Caco-2 (cell line): ENCODE measurements at regions not wholly inside any gene's neighbourhood (a gene's known extent, or its start where the extent isn't known, plus 50 kb on each side); places are given as distances from the start of the nearest gene placed in this dataset.

Experiments
- BruUV-seq: library from RNA; stranded (reverse); fragments of 400-500 nt; replicated peaks from 2 replicates; lab custom pipeline; 2021; lab: Mats Ljungman, UMichigan
- CTCF ChIA-PET: fragments of 300-600 bp; sonication (Branson Sonifier 250); formaldehyde crosslinking; loops from one replicate; lab custom pipeline; 2022; ENCODE audit warnings: antibody characterized with exemption; lab: Charles Lee
- POLR2A ChIA-PET: fragments of 300-600 bp; sonication (Branson Sonifier 250); formaldehyde crosslinking; loops from one replicate; lab custom pipeline; 2022; ENCODE audit warnings: antibody characterized with exemption; lab: Charles Lee
- DNase-seq, 2 experiments: peaks; one replicate each; pipeline versions ENCODE4 v3.0.0 to v3.0.0-alpha.2; 2020 to 2022
- H3K27me3 ChIP-seq: replicated peaks from 2 replicates; pipeline ENCODE4 v1.6.0; 2011; ENCODE audit warnings: low read length; ENCODE audit not compliant: control insufficient read depth, insufficient read depth
- H3K36me3 ChIP-seq: 2 replicates; pipeline ENCODE4 v1.5.1; 2011; ENCODE audit warnings: low read length; ENCODE audit not compliant: control insufficient read depth, insufficient read depth
- H3K4me1 ChIP-seq: fragments of 250-450 bp; sonication (Bioruptor Pico); 2 replicates; pipeline ENCODE4 v1.5.1; 2020; ENCODE audit warnings: mild to moderate bottlenecking
- H3K4me3 ChIP-seq: 2 replicates; pipeline ENCODE4 v1.5.1; 2011; ENCODE audit warnings: low read depth, mild to moderate bottlenecking, control low read depth, low read length
- H3K9me3 ChIP-seq: fragments of 250-450 bp; sonication (Bioruptor Pico); 2 replicates; pipeline ENCODE4 v1.5.1; 2020; ENCODE audit warnings: mild to moderate bottlenecking, moderate library complexity
- H3K27ac Mint-ChIP-seq: one replicate; pipeline ENCODE4 v1.8.0; 2022; ENCODE audit warnings: mixed read lengths; ENCODE audit not compliant: unreplicated experiment
- H3K27me3 Mint-ChIP-seq: one replicate; pipeline ENCODE4 v1.8.0; 2022; ENCODE audit warnings: mixed read lengths; ENCODE audit not compliant: insufficient read depth, unreplicated experiment
- H3K36me3 Mint-ChIP-seq: one replicate; pipeline ENCODE4 v1.8.0; 2022; ENCODE audit warnings: mild to moderate bottlenecking, mixed read lengths; ENCODE audit not compliant: insufficient read depth, unreplicated experiment
- H3K4me1 Mint-ChIP-seq: one replicate; pipeline ENCODE4 v1.8.0; 2022; ENCODE audit warnings: low read depth, mixed read lengths; ENCODE audit not compliant: unreplicated experiment
- H3K4me3 Mint-ChIP-seq: one replicate; pipeline ENCODE4 v1.8.0; 2022; ENCODE audit warnings: mild to moderate bottlenecking, moderate library complexity, mixed read lengths; ENCODE audit not compliant: unreplicated experiment
- H3K9me3 Mint-ChIP-seq: one replicate; pipeline ENCODE4 v1.8.0; 2022; ENCODE audit warnings: mixed read lengths; ENCODE audit not compliant: unreplicated experiment
- intact Hi-C: fragments of 100-400 bp; cut with micrococcal nuclease; formaldehyde crosslinking; loops from one replicate; pipeline ENCODE4 v1.10.0; 2022; ENCODE audit not compliant: unreplicated experiment
- TF ChIP-seq, protein P1 (sequence below), 2 experiments: fragments of 200-600 bp in 1 of 2; IDR thresholded peaks; 1 replicate in 1 of 2; 2 replicates in 1 of 2; pipeline versions ENCODE4 v1.5.1 to v1.8.0; 2011 to 2022; ENCODE audit warnings: antibody characterized with exemption in 1 of 2, control low read depth in 1 of 2, inconsistent platforms in 1 of 2, low read depth in 1 of 2, low read length in 1 of 2, mild to moderate bottlenecking in 1 of 2, moderate library complexity in 1 of 2; ENCODE audit not compliant: insufficient read depth in 1 of 2, severe bottlenecking in 1 of 2, unreplicated experiment in 1 of 2

DNA sequence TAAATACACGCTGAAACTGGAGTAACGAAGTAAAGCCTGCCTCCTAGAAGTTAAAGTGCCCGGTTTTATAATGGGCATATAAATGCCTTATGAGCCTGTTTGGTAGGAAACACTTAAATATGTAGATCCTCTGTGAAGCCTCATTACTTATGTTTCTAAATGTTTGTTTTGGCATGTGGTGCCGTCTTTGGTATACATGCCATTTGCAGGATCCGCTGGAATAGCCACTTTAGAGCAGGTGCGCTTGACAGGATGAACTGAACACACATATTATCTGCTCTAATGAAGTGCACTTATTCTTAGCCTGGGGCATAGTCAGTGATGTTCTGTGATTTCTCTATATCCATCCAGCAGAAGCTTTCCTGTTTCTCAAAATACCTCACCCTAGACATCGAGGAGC lies 778.1 kb upstream of the WWC1 start:
- Histone ChIP-seq H3K4me1 (no peaks in the 10 kb centered on the region), H3K27me3 (no peaks in the 10 kb centered on the region), H3K9me3 (no peaks in the 10 kb centered on the region), H3K36me3 (no peaks in the 10 kb centered on the region), H3K4me3 (no peak overlapping the region)
- Mint-ChIP-seq H3K4me1 (no peaks in the 10 kb centered on the region), H3K27ac (no peak overlapping the region), H3K27me3 (peaks cover 15% of the 10 kb centered on the region), H3K9me3 (no peaks in the 10 kb centered on the region), H3K36me3 (no peaks in the 10 kb centered on the region), H3K4me3 (no peak overlapping the region)
- CTCF ChIA-PET: no interaction called here
- BruUV-seq: no TSS peak
- POLR2A ChIA-PET: no interaction called here
- intact Hi-C loops: no loop called here
- DNase-seq: no peak
- TF ChIP-seq, protein P1, sequence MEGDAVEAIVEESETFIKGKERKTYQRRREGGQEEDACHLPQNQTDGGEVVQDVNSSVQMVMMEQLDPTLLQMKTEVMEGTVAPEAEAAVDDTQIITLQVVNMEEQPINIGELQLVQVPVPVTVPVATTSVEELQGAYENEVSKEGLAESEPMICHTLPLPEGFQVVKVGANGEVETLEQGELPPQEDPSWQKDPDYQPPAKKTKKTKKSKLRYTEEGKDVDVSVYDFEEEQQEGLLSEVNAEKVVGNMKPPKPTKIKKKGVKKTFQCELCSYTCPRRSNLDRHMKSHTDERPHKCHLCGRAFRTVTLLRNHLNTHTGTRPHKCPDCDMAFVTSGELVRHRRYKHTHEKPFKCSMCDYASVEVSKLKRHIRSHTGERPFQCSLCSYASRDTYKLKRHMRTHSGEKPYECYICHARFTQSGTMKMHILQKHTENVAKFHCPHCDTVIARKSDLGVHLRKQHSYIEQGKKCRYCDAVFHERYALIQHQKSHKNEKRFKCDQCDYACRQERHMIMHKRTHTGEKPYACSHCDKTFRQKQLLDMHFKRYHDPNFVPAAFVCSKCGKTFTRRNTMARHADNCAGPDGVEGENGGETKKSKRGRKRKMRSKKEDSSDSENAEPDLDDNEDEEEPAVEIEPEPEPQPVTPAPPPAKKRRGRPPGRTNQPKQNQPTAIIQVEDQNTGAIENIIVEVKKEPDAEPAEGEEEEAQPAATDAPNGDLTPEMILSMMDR (IDR thresholded peaks at IDR 0.05; ENCODE audit: insufficient read depth in 1 of 2, low read depth in 1 of 2, low read length in 1 of 2, severe bottlenecking in 1 of 2, unreplicated experiment in 1 of 2): no peak

DNA sequence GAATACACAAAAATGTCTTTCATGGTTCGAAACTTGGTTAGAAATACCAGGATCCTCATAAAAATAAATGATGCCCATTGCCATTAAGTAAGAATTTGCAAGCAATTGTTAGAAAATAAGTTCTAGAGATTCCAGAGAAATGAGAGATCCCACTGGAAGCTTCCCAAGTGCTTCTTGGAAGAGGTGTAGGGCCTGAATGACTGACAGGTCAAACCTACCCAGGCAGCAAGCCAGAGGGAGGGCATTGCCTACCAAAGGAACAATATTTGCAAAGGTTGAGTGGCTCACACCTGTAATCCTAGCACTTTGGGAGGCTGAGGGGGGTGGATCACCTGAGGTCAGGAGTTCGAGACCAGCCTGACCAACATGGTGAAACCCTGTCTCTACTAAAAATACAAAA lies 777.0 kb upstream of the WWC1 start:
- Histone ChIP-seq H3K4me3 (no peak overlapping the region), H3K27me3 (no peaks in the 10 kb centered on the region), H3K36me3 (no peaks in the 10 kb centered on the region), H3K9me3 (no peaks in the 10 kb centered on the region), H3K4me1 (no peaks in the 10 kb centered on the region)
- intact Hi-C loops: no loop called here
- ChIA-PET CTCF (no interaction called here), POLR2A (no interaction called here)
- H3K4me3 Mint-ChIP-seq: no peak overlapping the region
- no peak overlapping the region for H3K27ac Mint-ChIP-seq
- no peaks in the 10 kb centered on the region for H3K36me3 Mint-ChIP-seq
- no peak for DNase-seq
- TF ChIP-seq, protein P1 (IDR thresholded peaks at IDR 0.05; ENCODE audit: insufficient read depth in 1 of 2, low read depth in 1 of 2, low read length in 1 of 2, severe bottlenecking in 1 of 2, unreplicated experiment in 1 of 2): no peak
- no TSS peak for BruUV-seq
- peaks cover 15% of the 10 kb centered on the region for H3K27me3 Mint-ChIP-seq
- H3K9me3 Mint-ChIP-seq: no peaks in the 10 kb centered on the region
- H3K4me1 Mint-ChIP-seq: no peaks in the 10 kb centered on the region

DNA sequence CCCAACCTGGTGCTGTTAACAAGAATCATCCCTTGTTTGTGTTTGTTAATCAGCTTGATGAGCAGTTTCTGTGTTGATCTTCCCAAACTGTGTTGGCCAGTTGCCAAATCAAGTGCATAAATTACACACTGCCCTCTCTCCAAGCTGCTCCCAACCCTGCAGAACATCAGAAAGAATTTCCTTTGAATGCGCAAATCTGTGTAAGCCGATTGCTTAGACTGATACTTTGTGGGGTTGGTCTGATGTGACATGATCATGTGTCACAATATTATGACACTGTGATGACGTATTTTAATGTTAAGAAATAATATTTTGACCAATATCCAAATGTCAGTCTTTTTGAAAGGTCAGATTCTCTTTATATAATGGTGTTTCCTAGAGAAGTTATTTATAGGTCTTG lies 766.4 kb upstream of the WWC1 start:
- Histone ChIP-seq H3K4me3 (no peak overlapping the region), H3K9me3 (no peaks in the 10 kb centered on the region), H3K27me3 (no peaks in the 10 kb centered on the region), H3K36me3 (no peaks in the 10 kb centered on the region), H3K4me1 (no peaks in the 10 kb centered on the region)
- DNase-seq: no peak
- Mint-ChIP-seq H3K9me3 (peaks cover 9% of the 10 kb centered on the region), H3K27me3 (peaks cover 15% of the 10 kb centered on the region), H3K27ac (no peak overlapping the region), H3K4me3 (no peak overlapping the region), H3K36me3 (no peaks in the 10 kb centered on the region), H3K4me1 (no peaks in the 10 kb centered on the region)
- intact Hi-C loops: no loop called here
- ChIA-PET CTCF (no interaction called here), POLR2A (no interaction called here)
- TF ChIP-seq, protein P1 (IDR thresholded peaks at IDR 0.05; ENCODE audit: insufficient read depth in 1 of 2, low read depth in 1 of 2, low read length in 1 of 2, severe bottlenecking in 1 of 2, unreplicated experiment in 1 of 2): no peak
- BruUV-seq: no TSS peak
